HEK293 (cell line): ENCODE measurements at regions not wholly inside any gene's neighbourhood (a gene's known extent, or its start where the extent isn't known, plus 50 kb on each side); places are given as distances from the start of the nearest gene placed in this dataset.

ENCODE experiments used
- CTCF ChIA-PET: fragments of 350-600 bp; formaldehyde crosslinking; extraction: SDS; loops from one replicate; lab custom pipeline; 2021; ENCODE audit warnings: antibody characterized with exemption; lab: Yijun Ruan, JAX
- POLR2A ChIA-PET: fragments of 300-600 bp; formaldehyde crosslinking; extraction: SDS; loops from one replicate; lab custom pipeline; 2020; ENCODE audit warnings: antibody characterized with exemption, inconsistent platforms; lab: Yijun Ruan, JAX
- H3K27ac ChIP-seq: fragments of 200-500 bp; sonication (Bioruptor generic); 2 replicates; pipeline ENCODE4 v1.5.1; 2014; ENCODE audit warnings: low read depth, low read length, control low read depth, inconsistent platforms; ENCODE audit errors: extremely low read depth
- H3K36me3 ChIP-seq, 2 experiments: fragments of 200-500 bp in 1 of 2; sonication (Bioruptor generic) in 1 of 2; 1 replicate in 1 of 2; 2 replicates in 1 of 2; pipeline ENCODE4 v1.5.1; 2014 to 2017; ENCODE audit warnings: inconsistent platforms in 2 of 2, low read length in 2 of 2; ENCODE audit not compliant: control insufficient read depth in 2 of 2, insufficient read depth in 1 of 2
- H3K4me1 ChIP-seq: fragments of 200-500 bp; sonication (Bioruptor generic); 2 replicates; pipeline ENCODE4 v1.5.1; 2014; ENCODE audit warnings: mild to moderate bottlenecking, low read length, inconsistent platforms; ENCODE audit not compliant: control insufficient read depth, insufficient read depth
- H3K4me3 ChIP-seq: 2 replicates; pipeline ENCODE4 v1.5.1; 2011; ENCODE audit warnings: low read depth, mild to moderate bottlenecking, control low read depth, low read length, moderate library complexity
- H3K9me3 ChIP-seq: fragments of 200-500 bp; sonication (Bioruptor generic); 2 replicates; pipeline ENCODE4 v1.5.1; 2014; ENCODE audit warnings: low read depth, low read length, inconsistent platforms; ENCODE audit not compliant: control insufficient read depth, insufficient read depth
- BCL11B ChIP-seq: fragments of 450-650 bp; formaldehyde crosslinking; IDR thresholded peaks from 2 replicates; pipeline ENCODE4 v1.5.1; 2016; ENCODE audit warnings: low read depth, missing biosample characterization, missing genetic modification characterization
- EGR2 ChIP-seq: fragments of 450-650 bp; formaldehyde crosslinking; IDR thresholded peaks from 2 replicates; pipeline ENCODE4 v1.5.1; 2016; ENCODE audit warnings: low read depth, missing biosample characterization, missing genetic modification characterization
- FEZF1 ChIP-seq: fragments of 450-650 bp; formaldehyde crosslinking; IDR thresholded peaks from 2 replicates; pipeline ENCODE4 v1.5.1; 2016; ENCODE audit warnings: missing biosample characterization, missing genetic modification characterization
- GFI1B ChIP-seq: fragments of 450-650 bp; formaldehyde crosslinking; IDR thresholded peaks from 2 replicates; pipeline ENCODE4 v1.5.1; 2016; ENCODE audit warnings: missing biosample characterization, missing genetic modification characterization
- GLI4 ChIP-seq: fragments of 450-650 bp; formaldehyde crosslinking; IDR thresholded peaks from 2 replicates; pipeline ENCODE4 v1.5.1; 2016; ENCODE audit warnings: missing biosample characterization, missing genetic modification characterization
- KLF7 ChIP-seq: fragments of 450-650 bp; formaldehyde crosslinking; IDR thresholded peaks from 2 replicates; pipeline ENCODE4 v1.5.1; 2016; ENCODE audit warnings: missing biosample characterization, missing genetic modification characterization, borderline replicate concordance
- MEIS1 ChIP-seq: sonication (generic); formaldehyde crosslinking; IDR thresholded peaks from 2 replicates; pipeline ENCODE4 v1.8.1; 2022; ENCODE audit warnings: missing genetic modification reagents, mild to moderate bottlenecking, borderline replicate concordance
- MZF1 ChIP-seq: fragments of 450-650 bp; formaldehyde crosslinking; IDR thresholded peaks from 2 replicates; pipeline ENCODE4 v1.5.1; 2017; ENCODE audit warnings: missing biosample characterization, missing genetic modification characterization, borderline replicate concordance
- SP7 ChIP-seq: fragments of 450-650 bp; formaldehyde crosslinking; IDR thresholded peaks from 2 replicates; pipeline ENCODE4 v1.5.1; 2016; ENCODE audit warnings: missing biosample characterization, missing genetic modification characterization
- TRIM28 ChIP-seq: IDR thresholded peaks from 2 replicates; pipeline ENCODE4 v1.6.1; 2011; ENCODE audit warnings: low read length, control low read depth, borderline replicate concordance
- ZBTB8A ChIP-seq: fragments of 450-650 bp; formaldehyde crosslinking; IDR thresholded peaks from 2 replicates; pipeline ENCODE4 v1.5.1; 2016; ENCODE audit warnings: missing biosample characterization, missing genetic modification characterization
- ZFP37 ChIP-seq: fragments of 450-650 bp; formaldehyde crosslinking; IDR thresholded peaks from 2 replicates; pipeline ENCODE4 v1.5.1; 2016; ENCODE audit warnings: missing biosample characterization, missing genetic modification characterization
- ZFP69B ChIP-seq: fragments of 450-650 bp; formaldehyde crosslinking; IDR thresholded peaks from 2 replicates; pipeline ENCODE4 v1.5.1; 2016; ENCODE audit warnings: missing biosample characterization, missing genetic modification characterization
- ZNF157 ChIP-seq: fragments of 450-650 bp; formaldehyde crosslinking; IDR thresholded peaks from 2 replicates; pipeline ENCODE4 v1.5.1; 2016; ENCODE audit warnings: missing biosample characterization, missing genetic modification characterization
- ZNF16 ChIP-seq: fragments of 450-650 bp; formaldehyde crosslinking; IDR thresholded peaks from 2 replicates; pipeline ENCODE4 v1.5.1; 2016; ENCODE audit warnings: low read depth, missing biosample characterization, missing genetic modification characterization
- ZNF19 ChIP-seq: fragments of 450-650 bp; formaldehyde crosslinking; IDR thresholded peaks from 2 replicates; pipeline ENCODE4; 2016; ENCODE audit warnings: missing biosample characterization, missing genetic modification characterization, low read depth
- ZNF202 ChIP-seq: fragments of 450-650 bp; formaldehyde crosslinking; IDR thresholded peaks from 2 replicates; pipeline ENCODE4 v1.5.1; 2016; ENCODE audit warnings: missing biosample characterization, missing genetic modification characterization, borderline replicate concordance
- ZNF211 ChIP-seq: fragments of 450-650 bp; formaldehyde crosslinking; IDR thresholded peaks from 2 replicates; pipeline ENCODE4 v1.5.1; 2016; ENCODE audit warnings: low read depth, missing biosample characterization, missing genetic modification characterization
- ZNF248 ChIP-seq: fragments of 450-650 bp; formaldehyde crosslinking; IDR thresholded peaks from 2 replicates; pipeline ENCODE4 v1.5.1; 2017; ENCODE audit warnings: missing biosample characterization, missing genetic modification characterization
- ZNF341 ChIP-seq: fragments of 450-650 bp; formaldehyde crosslinking; IDR thresholded peaks from 2 replicates; pipeline ENCODE4; 2016; ENCODE audit warnings: low read depth, missing biosample characterization, missing genetic modification characterization
- ZNF514 ChIP-seq: fragments of 450-650 bp; formaldehyde crosslinking; IDR thresholded peaks from 2 replicates; pipeline ENCODE4 v1.5.1; 2016; ENCODE audit warnings: missing biosample characterization, missing genetic modification characterization
- ZNF529 ChIP-seq: fragments of 450-650 bp; formaldehyde crosslinking; IDR thresholded peaks from 2 replicates; pipeline ENCODE4 v1.5.1; 2017; ENCODE audit warnings: missing genetic modification characterization, missing biosample characterization; ENCODE audit not compliant: insufficient replicate concordance
- ZNF561 ChIP-seq: fragments of 450-650 bp; IDR thresholded peaks from 2 replicates; pipeline ENCODE4 v1.5.1; 2018; ENCODE audit warnings: missing biosample characterization, missing genetic modification characterization, borderline replicate concordance
- ZNF664 ChIP-seq: fragments of 450-650 bp; formaldehyde crosslinking; IDR thresholded peaks from 2 replicates; pipeline ENCODE4 v1.5.1; 2016; ENCODE audit warnings: missing biosample characterization, missing genetic modification characterization
- ZNF677 ChIP-seq: fragments of 450-650 bp; IDR thresholded peaks from 2 replicates; pipeline ENCODE4 v1.5.0; 2018; ENCODE audit warnings: missing biosample characterization, mild to moderate bottlenecking, missing genetic modification characterization, moderate library complexity
- ZNF785 ChIP-seq: fragments of 450-650 bp; formaldehyde crosslinking; IDR thresholded peaks from 2 replicates; pipeline ENCODE4 v1.5.1; 2016; ENCODE audit warnings: missing biosample characterization, missing genetic modification characterization
- ZNF837 ChIP-seq: fragments of 450-650 bp; formaldehyde crosslinking; IDR thresholded peaks from 2 replicates; pipeline ENCODE4 v1.5.1; 2016; ENCODE audit warnings: missing biosample characterization, missing genetic modification characterization
- TF ChIP-seq, protein P1 (sequence below): fragments of 450-650 bp; formaldehyde crosslinking; IDR thresholded peaks from 2 replicates; pipeline ENCODE4 v1.5.1; 2016; ENCODE audit warnings: missing biosample characterization, missing genetic modification characterization
- TF ChIP-seq, protein P2 (sequence below): fragments of 450-650 bp; formaldehyde crosslinking; IDR thresholded peaks from 2 replicates; pipeline ENCODE4 v1.5.1; 2016; ENCODE audit warnings: missing biosample characterization, missing genetic modification characterization
- TF ChIP-seq, protein P3 (sequence below): fragments of 450-650 bp; formaldehyde crosslinking; IDR thresholded peaks from 2 replicates; pipeline ENCODE4 v1.5.1; 2016; ENCODE audit warnings: missing biosample characterization, missing genetic modification characterization
- TF ChIP-seq, protein P4 (sequence below): fragments of 450-650 bp; formaldehyde crosslinking; IDR thresholded peaks from 2 replicates; pipeline ENCODE4 v1.5.1; 2016; ENCODE audit warnings: missing biosample characterization, missing genetic modification characterization

DNA sequence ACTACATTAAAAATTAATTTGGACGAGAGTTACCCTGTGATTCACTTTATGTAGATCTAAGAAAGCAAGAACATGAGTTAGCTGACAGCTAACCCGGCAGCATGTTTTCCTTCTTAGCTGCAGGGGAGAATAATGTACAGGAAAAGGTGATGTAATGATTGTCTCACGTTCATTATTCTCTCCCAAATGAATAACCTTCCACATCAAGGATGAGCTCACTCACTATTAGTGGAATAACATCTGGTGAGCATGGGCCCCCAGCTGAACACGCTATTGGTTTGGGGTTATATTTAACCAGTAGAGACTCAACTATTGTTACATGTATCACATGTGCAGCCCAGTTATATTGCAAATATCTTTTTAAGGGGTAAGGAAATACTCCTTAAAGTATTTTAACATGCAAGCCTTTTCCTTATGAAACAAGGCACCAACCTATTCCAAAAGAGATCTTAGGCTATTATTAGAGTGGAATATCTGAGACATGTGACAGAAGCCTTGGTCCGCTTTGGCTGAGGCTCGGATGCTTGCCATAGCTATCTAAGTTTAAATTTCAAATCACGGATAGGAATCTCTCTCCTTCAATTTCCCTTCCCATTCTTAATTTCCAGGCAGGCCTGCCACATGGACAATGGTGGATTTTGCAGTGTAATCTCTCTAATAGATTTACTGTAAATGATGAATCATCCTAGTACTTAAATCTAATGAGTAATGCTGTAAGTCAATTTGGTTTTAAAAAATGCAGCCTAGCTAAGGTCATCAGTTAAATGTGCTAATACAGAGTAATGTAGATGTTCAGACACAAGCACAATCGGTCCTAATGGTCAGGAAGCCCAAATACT is 99.0 kb upstream of the OTUD4 start (continued):
- no peak for TF ChIP-seq ZNF785 (tag by site-specific recombination)
- no peak for TF ChIP-seq GFI1B (tag by site-specific recombination)
- TF ChIP-seq, protein P1, sequence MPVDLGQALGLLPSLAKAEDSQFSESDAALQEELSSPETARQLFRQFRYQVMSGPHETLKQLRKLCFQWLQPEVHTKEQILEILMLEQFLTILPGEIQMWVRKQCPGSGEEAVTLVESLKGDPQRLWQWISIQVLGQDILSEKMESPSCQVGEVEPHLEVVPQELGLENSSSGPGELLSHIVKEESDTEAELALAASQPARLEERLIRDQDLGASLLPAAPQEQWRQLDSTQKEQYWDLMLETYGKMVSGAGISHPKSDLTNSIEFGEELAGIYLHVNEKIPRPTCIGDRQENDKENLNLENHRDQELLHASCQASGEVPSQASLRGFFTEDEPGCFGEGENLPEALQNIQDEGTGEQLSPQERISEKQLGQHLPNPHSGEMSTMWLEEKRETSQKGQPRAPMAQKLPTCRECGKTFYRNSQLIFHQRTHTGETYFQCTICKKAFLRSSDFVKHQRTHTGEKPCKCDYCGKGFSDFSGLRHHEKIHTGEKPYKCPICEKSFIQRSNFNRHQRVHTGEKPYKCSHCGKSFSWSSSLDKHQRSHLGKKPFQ (tag by site-specific recombination), result no peak
- TF ChIP-seq ZNF664 (tag by site-specific recombination), result peak; percentile 40; the same call in 1 of the 2 replicates
- TF ChIP-seq BCL11B (tag by site-specific recombination), result no peak
- no peak for TF ChIP-seq ZNF202
- TF ChIP-seq, protein P2, sequence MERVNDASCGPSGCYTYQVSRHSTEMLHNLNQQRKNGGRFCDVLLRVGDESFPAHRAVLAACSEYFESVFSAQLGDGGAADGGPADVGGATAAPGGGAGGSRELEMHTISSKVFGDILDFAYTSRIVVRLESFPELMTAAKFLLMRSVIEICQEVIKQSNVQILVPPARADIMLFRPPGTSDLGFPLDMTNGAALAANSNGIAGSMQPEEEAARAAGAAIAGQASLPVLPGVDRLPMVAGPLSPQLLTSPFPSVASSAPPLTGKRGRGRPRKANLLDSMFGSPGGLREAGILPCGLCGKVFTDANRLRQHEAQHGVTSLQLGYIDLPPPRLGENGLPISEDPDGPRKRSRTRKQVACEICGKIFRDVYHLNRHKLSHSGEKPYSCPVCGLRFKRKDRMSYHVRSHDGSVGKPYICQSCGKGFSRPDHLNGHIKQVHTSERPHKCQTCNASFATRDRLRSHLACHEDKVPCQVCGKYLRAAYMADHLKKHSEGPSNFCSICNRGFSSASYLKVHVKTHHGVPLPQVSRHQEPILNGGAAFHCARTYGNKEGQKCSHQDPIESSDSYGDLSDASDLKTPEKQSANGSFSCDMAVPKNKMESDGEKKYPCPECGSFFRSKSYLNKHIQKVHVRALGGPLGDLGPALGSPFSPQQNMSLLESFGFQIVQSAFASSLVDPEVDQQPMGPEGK (tag by site-specific recombination), result peak; percentile 67
- no peak for TF ChIP-seq MEIS1
- peak; percentile 55; the same call in 1 of the 2 replicates for TF ChIP-seq TRIM28
- TF ChIP-seq SP7 (tag by site-specific recombination), result peak; percentile 60
- TF ChIP-seq, protein P3, sequence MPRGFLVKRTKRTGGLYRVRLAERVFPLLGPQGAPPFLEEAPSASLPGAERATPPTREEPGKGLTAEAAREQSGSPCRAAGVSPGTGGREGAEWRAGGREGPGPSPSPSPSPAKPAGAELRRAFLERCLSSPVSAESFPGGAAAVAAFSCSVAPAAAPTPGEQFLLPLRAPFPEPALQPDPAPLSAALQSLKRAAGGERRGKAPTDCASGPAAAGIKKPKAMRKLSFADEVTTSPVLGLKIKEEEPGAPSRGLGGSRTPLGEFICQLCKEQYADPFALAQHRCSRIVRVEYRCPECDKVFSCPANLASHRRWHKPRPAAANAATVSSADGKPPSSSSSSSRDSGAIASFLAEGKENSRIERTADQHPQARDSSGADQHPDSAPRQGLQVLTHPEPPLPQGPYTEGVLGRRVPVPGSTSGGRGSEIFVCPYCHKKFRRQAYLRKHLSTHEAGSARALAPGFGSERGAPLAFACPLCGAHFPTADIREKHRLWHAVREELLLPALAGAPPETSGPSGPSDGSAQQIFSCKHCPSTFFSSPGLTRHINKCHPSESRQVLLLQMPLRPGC (tag by site-specific recombination), result peak; percentile 66
- TF ChIP-seq ZNF157, result no peak
- peak; percentile 63; the same call in 1 of the 2 replicates for TF ChIP-seq ZFP69B
- TF ChIP-seq ZNF561, result no peak
- no peak for TF ChIP-seq ZNF211 (tag by site-specific recombination)

DNA sequence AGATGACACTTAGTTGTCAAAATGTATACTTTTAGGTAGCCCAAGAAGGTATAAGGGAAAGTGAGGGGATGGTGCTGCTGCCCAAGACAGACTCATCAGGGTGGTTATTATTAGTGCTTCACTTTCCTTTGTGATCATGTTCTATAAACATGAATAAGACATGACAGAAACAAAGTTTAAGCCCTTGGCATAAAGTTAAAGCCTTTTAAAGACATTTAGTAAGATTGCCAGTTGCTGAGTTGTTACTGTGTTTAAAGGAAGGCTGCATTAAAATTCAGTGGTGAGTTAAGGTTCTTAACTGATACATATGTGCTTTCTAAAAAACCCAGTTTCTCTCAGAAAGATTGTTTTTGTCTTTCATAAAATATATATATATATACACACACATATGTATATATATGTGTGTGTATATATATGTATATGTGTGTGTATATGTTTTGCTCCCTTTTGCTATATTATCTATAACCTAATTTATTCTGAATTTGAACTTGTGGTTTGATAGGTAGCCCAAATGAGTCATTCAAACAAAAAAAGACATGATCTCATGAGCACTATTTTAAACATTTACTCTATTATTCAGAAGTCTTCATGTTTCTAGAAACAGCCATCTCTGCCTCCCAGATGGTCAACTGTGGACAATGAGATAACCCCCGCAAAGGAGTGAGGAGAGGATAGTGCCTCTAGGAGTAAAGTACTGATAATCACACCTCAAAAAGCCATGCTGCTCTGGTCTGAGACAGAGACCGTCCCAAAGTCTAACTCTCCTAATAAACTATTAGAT is 98.1 kb upstream of the OTUD4 start:
- POLR2A ChIA-PET, result no interaction called here
- CTCF ChIA-PET, result no interaction called here
- no peak overlapping the region for H3K27ac ChIP-seq
- no peak for TF ChIP-seq KLF7
- no peak for TF ChIP-seq ZNF677 (tag by site-specific recombination)
- no peak for TF ChIP-seq ZNF514 (tag by site-specific recombination)
- TF ChIP-seq ZNF248 (tag by site-specific recombination), result no peak
- no peak for TF ChIP-seq ZNF837
- no peak for TF ChIP-seq ZNF19 (tag by site-specific recombination)
- no peak for TF ChIP-seq MZF1 (tag by site-specific recombination)
- TF ChIP-seq GLI4 (tag by site-specific recombination), result no peak
- TF ChIP-seq FEZF1, result no peak
- TF ChIP-seq ZFP37, result no peak
- no peak for TF ChIP-seq EGR2 (tag by site-specific recombination)
- no peak for TF ChIP-seq ZBTB8A (tag by site-specific recombination)
- TF ChIP-seq, protein P4, sequence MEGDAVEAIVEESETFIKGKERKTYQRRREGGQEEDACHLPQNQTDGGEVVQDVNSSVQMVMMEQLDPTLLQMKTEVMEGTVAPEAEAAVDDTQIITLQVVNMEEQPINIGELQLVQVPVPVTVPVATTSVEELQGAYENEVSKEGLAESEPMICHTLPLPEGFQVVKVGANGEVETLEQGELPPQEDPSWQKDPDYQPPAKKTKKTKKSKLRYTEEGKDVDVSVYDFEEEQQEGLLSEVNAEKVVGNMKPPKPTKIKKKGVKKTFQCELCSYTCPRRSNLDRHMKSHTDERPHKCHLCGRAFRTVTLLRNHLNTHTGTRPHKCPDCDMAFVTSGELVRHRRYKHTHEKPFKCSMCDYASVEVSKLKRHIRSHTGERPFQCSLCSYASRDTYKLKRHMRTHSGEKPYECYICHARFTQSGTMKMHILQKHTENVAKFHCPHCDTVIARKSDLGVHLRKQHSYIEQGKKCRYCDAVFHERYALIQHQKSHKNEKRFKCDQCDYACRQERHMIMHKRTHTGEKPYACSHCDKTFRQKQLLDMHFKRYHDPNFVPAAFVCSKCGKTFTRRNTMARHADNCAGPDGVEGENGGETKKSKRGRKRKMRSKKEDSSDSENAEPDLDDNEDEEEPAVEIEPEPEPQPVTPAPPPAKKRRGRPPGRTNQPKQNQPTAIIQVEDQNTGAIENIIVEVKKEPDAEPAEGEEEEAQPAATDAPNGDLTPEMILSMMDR (tag by site-specific recombination), result no peak
- TF ChIP-seq ZNF16 (tag by site-specific recombination), result no peak
- TF ChIP-seq ZNF529 (tag by site-specific recombination), result no peak
- no peak for TF ChIP-seq ZNF341 (tag by site-specific recombination)

More for the DNA sequence above, 98.1 kb upstream of the OTUD4 start:
- H3K4me1 ChIP-seq, result no peaks in the 10 kb centered on the region
- no peaks in the 10 kb centered on the region for H3K36me3 ChIP-seq
- H3K4me3 ChIP-seq, result no peak overlapping the region
- H3K9me3 ChIP-seq, result no peaks in the 10 kb centered on the region
